ENCODE measurements at regions not wholly inside any gene's neighbourhood (a gene's known extent, or its start where the extent isn't known, plus 50 kb on each side); places are given as distances from the start of the nearest gene placed in this dataset.
"Not testable (repeated sequence)": the region's sequence is repeated elsewhere in the genome, so short reads cannot be mapped to it uniquely, and the experiment has no call there.

- no peak for DNase-seq (ENCODE audit: low spot score)
Observed at GRCh38 chr12:89829434-89829975, 120.9 kb upstream of the ATP2B1 start.

- DNase-seq (ENCODE audit: low spot score), result no peak
Observed at GRCh38 chr12:89828575-89828974, 119.9 kb upstream of the ATP2B1 start.

- DNase-seq (ENCODE audit: low spot score), result no peak
Observed at GRCh38 chr12:89827592-89827991, 119.0 kb upstream of the ATP2B1 start.

- DNase-seq (ENCODE audit: low spot score), result no peak
Observed at GRCh38 chr12:89826468-89826867, 117.8 kb upstream of the ATP2B1 start.

GRCh38 chr12:89825591-89826449, 117.2 kb upstream of the ATP2B1 start:
- DNase-seq (ENCODE audit: low spot score), result peak; percentile 66

GRCh38 chr12:89824822-89825221, 116.2 kb upstream of the ATP2B1 start:
- DNase-seq (ENCODE audit: low spot score), result peak; percentile 39

- not testable (repeated sequence) for DNase-seq (ENCODE audit: low spot score)
Observed at GRCh38 chr12:89822992-89823391, 114.4 kb upstream of the ATP2B1 start.

- DNase-seq (ENCODE audit: low spot score), result no peak
Observed at GRCh38 chr12:89821896-89822295, 113.3 kb upstream of the ATP2B1 start.

GRCh38 chr12:89817501-89818226, 109.0 kb upstream of the ATP2B1 start:
- DNase-seq (ENCODE audit: low spot score), result peak; percentile 16

- DNase-seq (ENCODE audit: low spot score), result no peak
Observed at GRCh38 chr12:89815225-89815624, 106.6 kb upstream of the ATP2B1 start.

- DNase-seq (ENCODE audit: low spot score), result no peak
Observed at GRCh38 chr12:89803412-89803811, 94.8 kb upstream of the ATP2B1 start.

GRCh38 chr12:89801284-89801683, 92.6 kb upstream of the ATP2B1 start:
- DNase-seq (ENCODE audit: low spot score), result no peak

- no peak for DNase-seq (ENCODE audit: low spot score)
Observed at GRCh38 chr12:89800435-89800834, 91.8 kb upstream of the ATP2B1 start.

- DNase-seq (ENCODE audit: low spot score), result no peak
Observed at GRCh38 chr12:89799316-89799715, 90.7 kb upstream of the ATP2B1 start.

- DNase-seq (ENCODE audit: low spot score), result no peak
Observed at GRCh38 chr12:89797436-89797835, 88.8 kb upstream of the ATP2B1 start.

- no peak for DNase-seq (ENCODE audit: low spot score)
Observed at GRCh38 chr12:89796798-89797382, 88.3 kb upstream of the ATP2B1 start.

GRCh38 chr12:89793946-89794345, 85.3 kb upstream of the ATP2B1 start:
- DNase-seq (ENCODE audit: low spot score), result no peak

GRCh38 chr12:89791286-89791685, 82.6 kb upstream of the ATP2B1 start:
- DNase-seq (ENCODE audit: low spot score), result no peak

- no peak for DNase-seq (ENCODE audit: low spot score)
Observed at GRCh38 chr12:89789862-89790261, 81.2 kb upstream of the ATP2B1 start.

GRCh38 chr12:89787763-89788162, 79.1 kb upstream of the ATP2B1 start:
- no peak for DNase-seq (ENCODE audit: low spot score)

GRCh38 chr12:89786177-89786810, 77.7 kb upstream of the ATP2B1 start:
- no peak for DNase-seq (ENCODE audit: low spot score)
